ENCODE measurements at regions not wholly inside any gene's neighbourhood (a gene's known extent, or its start where the extent isn't known, plus 50 kb on each side); places are given as distances from the start of the nearest gene placed in this dataset.
"Not testable (repeated sequence)": the region's sequence is repeated elsewhere in the genome, so short reads cannot be mapped to it uniquely, and the experiment has no call there.

- DNase-seq: no peak
Measured at GRCh38 chr15:77909182-77909940, 168.2 kb downstream of the TBC1D2B start.

GRCh38 chr15:77908752-77909111, 168.8 kb downstream of the TBC1D2B start:
- DNase-seq: not testable (repeated sequence)

- DNase-seq: no peak
Measured at GRCh38 chr15:77907824-77908751, 169.4 kb downstream of the TBC1D2B start.

GRCh38 chr15:77906062-77906990, 171.2 kb downstream of the TBC1D2B start:
- DNase-seq: not testable (repeated sequence)

GRCh38 chr15:77905301-77905920, 172.1 kb downstream of the TBC1D2B start:
- DNase-seq: no peak

GRCh38 chr15:77904901-77905300, 172.6 kb downstream of the TBC1D2B start:
- DNase-seq: no peak

GRCh38 chr15:77904436-77904821, 173.1 kb downstream of the TBC1D2B start:
- DNase-seq: no peak

- DNase-seq: not testable (repeated sequence)
Measured at GRCh38 chr15:77903761-77904435, 173.6 kb downstream of the TBC1D2B start.

GRCh38 chr15:77902921-77903760, 174.4 kb downstream of the TBC1D2B start:
- DNase-seq: not testable (repeated sequence)

- DNase-seq: no peak
Measured at GRCh38 chr15:77901921-77902750, 175.4 kb downstream of the TBC1D2B start.

GRCh38 chr15:77901251-77901881, 176.1 kb downstream of the TBC1D2B start:
- no peak for DNase-seq

GRCh38 chr15:77900331-77900963, 177.1 kb downstream of the TBC1D2B start:
- DNase-seq: not testable (repeated sequence)

GRCh38 chr15:77899776-77900175, 177.7 kb downstream of the TBC1D2B start:
- DNase-seq: not testable (repeated sequence)

GRCh38 chr15:77898811-77899730, 178.4 kb downstream of the TBC1D2B start:
- no peak for DNase-seq

- no peak for DNase-seq
Measured at GRCh38 chr15:77897896-77898406, 179.6 kb downstream of the TBC1D2B start.

GRCh38 chr15:77897113-77897895, 180.2 kb downstream of the TBC1D2B start:
- DNase-seq: not testable (repeated sequence)

All from left kidney (tissue), 1 donor.